ENCODE measurements at regions not wholly inside any gene's neighbourhood (a gene's known extent, or its start where the extent isn't known, plus 50 kb on each side); places are given as distances from the start of the nearest gene placed in this dataset.
A peak's percentile ranks its signal among the peaks of the same experiment; 100 is the strongest.
"Not testable (repeated sequence)": the region's sequence is repeated elsewhere in the genome, so short reads cannot be mapped to it uniquely, and the experiment has no call there.

DNA sequence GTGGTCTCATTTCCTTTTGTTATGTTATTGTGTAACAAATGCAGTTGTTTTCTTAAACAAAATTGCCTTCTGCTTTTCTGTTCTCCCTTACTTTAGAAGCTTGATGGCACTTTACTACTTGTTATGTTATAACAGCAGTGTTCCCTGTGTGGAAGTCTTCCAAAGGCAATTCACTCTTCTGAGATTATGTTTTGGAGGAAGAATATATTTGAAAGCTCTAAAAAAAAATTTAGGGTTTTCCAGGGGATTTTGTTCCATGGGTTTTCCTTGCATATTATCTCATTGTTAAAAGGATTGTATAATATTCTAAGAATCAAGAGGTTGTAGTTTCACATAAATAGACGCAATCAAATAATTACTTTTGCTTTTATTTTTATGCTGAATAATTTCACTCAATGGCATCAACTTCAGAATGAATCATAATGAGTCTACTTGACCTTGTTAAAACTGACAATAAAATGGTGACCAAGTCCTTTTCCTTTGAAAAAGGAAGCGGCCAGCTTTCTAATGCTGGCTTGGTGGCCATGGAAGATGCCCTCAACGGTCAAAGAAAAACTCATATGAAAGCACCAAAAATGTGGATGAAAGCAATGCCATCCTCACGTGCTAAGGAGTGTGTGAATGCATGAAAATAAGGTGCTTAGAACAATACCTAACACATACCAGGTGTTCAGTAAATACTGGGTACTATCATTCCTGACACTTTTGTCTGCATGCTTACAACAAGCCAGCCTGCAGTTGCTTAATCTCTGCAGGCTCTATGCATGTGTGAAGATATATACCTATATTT, 92.4 kb upstream of the KLF6 start:
- peak; percentile 17 for DNase-seq

DNA sequence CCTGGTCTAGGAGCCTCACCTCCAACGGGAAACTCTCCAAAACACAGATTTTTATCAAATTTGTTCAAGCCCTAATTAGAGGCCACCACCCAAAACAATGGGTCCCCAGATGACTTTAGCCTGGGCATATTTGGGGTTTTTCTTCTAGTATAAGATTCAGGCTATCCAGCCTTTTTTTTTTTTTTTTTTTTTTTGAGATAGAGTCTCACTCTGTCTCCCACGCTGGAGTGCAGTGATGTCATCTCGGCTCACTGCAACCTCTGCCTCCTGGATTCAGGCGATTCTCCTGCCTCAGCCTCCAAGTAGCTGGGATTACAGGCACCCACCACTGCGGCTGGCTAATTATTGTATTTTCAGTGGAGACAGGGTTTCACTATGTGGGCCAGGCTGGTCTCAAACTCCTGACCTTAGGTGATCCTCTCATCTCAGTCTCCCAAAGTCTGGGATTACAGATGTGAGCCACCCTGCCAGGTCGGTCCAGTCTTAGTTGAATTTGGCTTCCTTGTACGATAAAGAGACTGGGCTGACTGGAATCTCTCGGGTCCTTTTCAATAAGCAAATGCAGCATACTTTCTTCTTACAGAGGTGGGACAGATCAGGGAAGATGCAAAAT, 91.4 kb upstream of the KLF6 start:
- no peak for DNase-seq

DNA sequence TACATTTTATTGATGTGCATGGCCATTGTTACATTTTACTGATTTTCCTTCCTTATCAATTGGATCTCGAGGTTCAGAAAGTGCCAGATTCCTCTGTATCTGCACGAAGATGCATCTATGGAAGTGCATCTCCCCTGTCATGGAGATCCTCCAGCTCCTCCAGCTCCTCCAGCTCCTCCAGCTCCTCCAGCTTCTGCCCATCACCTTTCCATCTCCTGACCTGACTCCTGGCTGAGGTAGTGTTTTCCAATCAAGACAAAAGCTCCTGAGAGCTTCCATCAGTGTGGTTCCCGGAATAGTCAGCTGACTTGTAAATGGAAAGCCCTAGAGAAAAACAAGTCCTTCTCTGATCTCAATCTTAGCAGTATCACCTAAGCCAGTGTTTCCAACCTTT, 90.8 kb upstream of the KLF6 start:
- DNase-seq: no peak

DNA sequence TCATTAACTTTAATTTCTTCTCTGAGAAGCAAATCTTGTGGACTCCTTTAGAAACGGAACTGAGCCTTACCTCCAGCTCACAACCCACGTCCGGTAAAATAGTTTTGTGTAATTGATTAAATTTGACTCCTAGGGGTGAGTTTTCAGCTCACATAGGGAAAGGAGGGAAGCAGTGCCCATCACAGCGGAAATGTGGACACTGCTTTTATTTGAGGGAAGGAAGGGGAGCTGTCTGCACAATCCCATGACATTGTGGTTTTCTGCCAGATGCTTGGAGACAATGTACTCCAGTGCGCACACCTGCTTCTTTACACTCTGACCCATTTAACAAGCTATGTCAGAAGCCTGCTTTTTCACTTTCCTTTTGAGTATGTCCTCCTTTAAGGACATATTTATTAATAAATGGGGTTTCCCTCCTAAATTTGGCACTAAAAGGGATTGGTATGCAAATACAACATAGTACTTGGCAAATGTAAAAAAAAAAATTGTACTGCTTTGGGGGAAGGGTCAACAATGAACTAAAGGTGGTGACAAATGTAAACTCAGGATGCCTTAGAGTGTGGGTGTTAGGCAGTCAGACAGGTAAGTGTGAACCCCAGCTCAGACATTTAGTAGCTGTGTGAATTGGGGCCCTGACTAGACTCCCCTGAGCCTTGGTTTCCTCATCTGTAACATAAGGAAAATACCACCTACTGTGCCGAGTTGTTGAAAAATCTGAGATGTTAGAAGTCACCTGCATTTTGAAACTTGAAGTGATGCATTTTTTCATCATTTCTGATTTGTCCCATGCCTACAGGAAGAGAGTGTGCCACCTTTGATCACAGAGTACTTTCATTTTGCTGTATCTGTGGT, 90.2 kb upstream of the KLF6 start:
- no peak for DNase-seq

DNA sequence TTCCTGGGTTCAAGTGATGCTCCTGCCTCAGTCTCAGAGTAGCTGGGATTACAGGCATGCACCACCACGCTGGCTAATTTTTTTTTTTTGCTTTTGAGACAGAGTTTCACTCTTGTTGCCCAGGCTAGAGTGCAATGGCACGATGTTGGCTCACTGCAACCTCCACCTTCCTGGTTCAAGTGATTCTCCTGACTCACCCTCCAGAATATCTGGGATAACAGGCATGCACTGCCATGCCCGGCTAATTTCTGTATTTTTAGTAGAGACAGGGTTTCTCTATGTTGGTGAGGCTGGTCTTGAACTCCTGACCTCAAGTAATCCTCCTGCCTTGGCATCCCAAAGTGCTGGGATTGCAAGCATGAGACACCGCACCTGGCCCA, 89.6 kb upstream of the KLF6 start:
- DNase-seq: not testable (repeated sequence)

DNA sequence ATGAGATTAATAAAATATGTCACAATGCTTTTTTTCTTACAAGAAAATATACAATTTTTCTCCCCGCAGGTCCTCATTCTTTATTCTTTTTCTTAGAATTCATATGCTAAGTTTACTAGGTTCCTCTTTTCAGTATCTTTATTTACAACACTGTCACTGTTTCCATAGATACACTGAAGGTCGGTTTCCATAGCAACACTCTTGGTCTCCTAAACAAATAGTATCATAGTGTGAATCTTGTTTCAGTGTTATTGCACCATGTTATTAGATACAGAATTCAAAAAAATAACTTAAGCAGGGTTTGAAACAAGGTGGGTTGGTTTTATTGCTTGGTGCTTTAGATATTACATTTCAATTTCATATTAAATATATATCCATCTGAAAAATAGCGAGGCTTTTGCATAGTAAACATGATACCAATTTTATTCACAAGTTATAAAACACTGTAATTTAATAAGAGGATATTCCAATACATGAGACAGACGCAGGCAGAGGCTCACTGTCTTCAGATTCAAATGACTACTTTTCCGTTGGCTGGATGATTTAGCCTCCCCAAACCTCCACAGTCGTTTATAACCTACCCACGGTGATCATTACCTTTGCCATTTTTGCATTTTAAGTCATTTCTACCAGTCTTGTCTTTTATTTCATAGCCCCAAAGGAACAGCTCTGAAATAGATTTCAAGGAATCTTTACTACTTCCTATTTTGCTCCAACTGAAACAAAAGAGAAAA, 88.9 kb upstream of the KLF6 start:
- DNase-seq: peak; percentile 98

DNA sequence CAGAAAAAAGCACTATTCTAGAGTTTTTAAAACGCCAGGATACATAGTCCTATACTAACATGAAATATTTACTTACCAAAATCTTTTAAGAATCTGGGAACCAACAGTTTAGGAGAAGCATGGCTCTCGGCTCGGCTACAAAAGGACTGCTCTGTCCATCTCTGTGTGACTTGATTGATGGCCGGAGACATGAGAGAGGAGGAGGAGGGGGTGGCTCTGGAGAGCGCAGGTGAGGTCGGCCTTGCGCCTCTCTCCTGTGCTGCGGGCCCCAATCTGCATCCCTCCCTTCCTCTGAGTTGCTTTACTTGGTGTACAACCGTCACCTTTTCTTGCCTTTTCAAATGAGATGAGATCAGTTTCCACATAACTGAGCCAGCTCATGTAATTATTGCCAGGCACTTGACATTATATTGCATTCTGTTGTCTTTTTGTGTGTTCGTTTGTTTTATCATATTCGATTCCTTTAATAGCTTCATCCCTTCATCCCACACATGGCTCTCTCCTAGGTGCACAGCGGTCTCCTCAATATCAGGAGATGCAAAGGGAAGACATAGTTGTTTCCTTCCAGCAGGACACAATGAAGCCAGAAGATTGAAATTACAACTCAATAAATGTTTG, 87.8 kb upstream of the KLF6 start:
- DNase-seq: no peak

DNA sequence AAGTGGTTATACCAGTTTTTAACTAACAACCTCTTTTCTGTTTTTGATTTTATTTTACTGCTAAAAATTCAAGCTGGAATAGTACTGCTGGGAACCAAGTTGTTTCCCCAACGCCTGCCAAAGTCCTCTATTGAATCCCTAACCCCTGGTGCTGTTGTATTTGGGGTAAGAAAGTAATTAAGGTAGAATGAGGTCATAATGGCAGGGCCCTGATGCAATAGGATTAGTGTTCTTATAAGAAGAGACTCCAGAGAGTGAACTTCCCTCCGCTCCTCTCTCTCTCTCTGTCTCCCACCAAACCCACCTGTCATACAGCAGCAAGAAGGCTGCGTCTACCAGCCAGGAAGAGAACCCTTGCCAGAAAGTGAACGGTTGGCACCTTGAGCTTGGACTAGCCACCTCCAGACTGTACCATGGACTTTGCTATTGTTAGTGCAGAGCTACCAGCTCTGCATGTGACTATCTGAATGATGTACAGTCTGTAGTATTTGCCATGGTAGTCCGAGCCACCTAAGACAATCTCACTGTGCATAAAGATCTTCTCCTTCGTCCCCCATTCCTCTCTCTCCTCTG, 86.5 kb upstream of the KLF6 start:
- DNase-seq: no peak

DNA sequence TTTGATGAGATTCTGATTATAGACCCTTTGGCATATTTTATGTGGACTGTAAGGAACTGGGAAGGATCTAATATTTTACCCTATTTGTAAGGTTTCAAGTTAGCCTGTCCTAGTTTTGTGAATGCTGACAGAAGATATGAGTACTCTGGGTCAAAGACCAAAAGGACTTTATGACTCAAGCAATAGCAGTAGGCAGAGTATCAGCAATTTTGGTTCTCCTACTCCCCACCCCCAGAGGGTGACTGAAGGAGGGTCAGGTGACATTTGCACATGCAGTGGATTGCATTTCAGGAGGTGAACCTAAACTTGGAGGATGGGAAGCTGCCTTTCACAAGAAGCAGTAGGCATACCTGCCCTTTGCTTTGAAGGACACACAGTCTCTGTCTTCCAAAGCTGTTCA, 84.0 kb upstream of the KLF6 start:
- peak; percentile 33 for DNase-seq

DNA sequence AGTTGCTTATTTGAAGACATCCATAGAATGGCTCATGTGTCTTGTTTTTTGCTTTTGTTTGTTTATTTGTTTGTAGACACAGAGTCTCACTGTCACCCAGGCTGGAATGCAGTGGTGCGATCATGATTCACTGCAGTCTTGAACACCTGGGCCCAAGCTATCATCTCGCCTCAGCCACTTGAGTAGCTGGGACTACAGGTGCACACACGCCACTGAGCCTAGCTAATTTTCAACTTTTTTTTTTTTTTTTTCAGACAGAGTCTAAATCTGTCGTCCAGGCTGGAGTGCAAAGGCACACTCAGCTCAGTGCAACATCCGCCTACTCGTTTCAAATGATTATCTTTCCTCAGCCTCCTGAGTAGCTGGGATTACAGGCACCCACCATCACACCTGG, 83.3 kb upstream of the KLF6 start:
- no peak for DNase-seq

DNA sequence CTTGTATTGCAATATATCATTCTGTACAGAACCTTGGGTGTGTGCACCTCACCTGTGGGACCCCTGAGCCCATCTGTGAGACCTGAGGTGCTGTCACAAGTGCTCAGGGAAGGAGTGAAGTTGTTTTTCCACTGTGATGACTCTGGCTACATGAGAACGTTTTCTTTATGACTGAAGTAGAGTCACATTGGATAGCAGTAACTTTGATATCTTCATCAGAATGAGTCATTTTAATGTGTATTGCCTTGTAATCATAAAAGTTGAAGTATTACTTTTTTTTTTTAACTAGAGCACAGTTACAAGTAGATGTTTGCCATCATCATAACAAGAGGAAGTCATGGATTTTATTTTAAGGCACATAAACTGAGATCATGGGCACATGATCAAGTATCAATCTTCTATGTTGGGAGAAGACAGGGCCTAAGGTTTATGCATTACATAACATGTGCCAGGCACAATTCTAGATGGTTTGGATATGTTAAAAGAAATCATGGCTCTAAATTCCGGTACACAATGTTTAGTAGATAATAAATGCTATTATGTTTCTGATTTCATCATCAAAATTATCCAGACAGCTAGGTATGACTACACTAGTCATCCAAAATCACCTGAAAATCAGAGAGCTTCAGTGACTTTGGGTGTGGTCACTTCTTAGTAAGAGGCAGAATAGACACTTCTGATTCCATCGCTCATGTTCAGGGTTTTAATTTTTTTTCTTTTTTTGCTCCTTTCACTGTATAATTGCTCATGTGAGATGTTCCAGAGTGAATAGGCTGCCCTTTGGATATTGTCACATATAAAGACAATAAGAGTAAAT, 82.7 kb upstream of the KLF6 start:
- DNase-seq: peak; percentile 20

DNA sequence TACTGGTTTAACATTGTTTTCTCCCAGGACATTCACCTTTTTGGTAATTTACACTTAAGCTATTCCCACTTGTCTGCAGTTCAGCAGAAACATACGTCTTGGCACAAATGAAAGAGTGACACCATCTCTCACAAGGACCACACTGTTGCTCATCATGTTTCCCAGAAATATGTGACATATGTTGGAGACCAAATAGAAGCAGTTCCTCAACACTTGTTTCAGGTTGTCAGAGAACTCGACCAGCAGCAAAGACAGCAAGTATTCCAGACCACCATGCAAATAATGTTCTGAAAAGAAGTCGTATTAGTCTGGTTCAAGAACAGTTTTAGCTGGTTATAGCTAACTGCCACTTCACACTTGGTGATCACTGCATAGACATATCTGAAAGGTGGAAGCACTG, 81.3 kb upstream of the KLF6 start:
- no peak for DNase-seq

DNA sequence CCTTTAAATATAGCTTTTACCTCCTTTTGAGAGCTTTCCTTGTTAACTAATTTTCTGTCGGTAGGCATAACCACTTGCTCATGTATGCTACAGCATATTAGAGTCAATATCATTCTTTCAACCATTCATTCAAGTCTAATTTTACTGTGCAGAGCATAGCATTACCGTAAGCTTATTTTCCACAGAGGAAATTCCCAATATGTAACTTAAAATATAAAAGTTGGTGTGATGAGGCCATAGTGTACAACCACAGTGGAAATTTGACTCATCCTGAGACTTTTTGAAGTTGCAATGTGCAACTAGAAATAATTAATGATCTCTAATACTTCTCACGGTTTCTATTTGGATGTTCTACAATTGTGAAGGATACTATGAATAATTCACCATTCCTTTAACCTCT, 80.6 kb upstream of the KLF6 start:
- no peak for DNase-seq

DNA sequence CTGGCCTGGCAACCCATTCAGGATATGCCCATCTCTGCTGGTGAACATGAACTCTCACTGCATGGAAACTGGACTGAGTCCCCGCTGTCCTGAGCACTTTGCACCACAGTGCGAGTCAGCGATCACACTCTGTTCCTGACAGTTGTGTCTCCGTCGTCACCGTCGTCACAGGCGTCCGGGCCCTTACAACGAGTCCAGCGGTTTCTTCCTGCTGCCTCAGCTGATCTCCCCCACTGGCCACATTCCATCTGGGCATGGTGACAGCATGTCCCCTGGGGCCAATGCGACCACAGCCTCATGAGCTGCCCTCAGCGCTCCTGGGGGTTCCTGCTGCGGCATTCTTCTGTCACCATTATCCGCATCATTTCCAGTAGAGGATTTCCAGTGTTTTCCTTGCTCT, 76.8 kb upstream of the KLF6 start:
- no peak for DNase-seq

DNA sequence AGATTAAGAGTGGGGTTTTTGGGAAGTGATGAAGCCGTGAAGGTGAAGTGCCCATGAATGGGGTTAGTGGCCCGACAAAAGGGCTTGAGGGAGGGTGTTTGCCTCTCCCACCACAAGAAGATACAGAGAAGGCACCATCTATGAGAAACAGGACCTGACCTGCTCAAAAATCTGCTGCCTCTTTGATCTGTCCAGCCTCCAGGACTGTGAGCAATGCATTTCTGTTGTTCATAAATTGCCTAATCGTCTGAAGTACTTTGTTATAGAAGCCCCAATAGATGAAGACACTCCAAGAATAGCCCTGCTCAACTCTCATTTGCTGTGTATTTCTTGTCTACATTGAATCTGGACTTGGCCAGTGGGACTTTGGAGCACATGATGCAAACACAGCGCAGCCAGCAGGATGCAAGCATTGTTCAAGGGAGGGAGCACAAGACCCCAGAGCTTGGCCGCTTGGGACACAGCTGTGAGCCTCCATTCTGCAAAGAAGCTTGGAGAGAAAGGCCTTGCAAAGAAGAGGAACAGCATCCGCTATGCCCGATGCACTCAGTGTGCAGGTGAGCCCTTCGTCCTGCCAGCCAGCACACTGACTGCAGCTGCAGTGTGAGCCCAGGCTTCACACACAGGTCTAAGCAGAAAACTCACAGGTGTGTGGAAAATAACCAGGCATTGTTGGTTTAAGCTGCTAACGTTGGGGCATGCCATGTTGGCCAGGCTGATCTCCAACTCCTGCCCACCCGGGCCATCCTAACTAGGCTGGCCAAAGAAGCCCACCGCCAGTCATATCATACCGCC, 73.2 kb upstream of the KLF6 start:
- no peak for DNase-seq

DNA sequence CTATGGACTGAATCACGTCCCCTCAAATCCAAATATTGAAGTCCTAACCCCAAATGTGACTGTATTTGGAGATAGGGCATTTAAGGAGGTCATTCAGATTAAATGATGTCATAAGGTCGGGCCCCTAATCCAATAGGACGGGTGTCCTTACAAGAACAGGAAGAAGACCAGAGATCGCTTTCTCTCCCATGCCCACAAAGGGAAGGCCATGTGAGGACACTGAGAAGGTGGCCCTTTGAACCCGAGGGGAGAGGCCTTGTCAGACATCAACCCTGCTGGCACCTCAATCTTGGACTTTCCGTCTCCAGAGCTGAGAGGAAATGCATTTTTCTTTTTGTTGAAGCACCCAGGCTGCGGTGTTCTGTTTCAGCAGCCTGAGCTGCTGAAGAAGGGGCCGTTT, 72.3 kb upstream of the KLF6 start:
- no peak for DNase-seq

DNA sequence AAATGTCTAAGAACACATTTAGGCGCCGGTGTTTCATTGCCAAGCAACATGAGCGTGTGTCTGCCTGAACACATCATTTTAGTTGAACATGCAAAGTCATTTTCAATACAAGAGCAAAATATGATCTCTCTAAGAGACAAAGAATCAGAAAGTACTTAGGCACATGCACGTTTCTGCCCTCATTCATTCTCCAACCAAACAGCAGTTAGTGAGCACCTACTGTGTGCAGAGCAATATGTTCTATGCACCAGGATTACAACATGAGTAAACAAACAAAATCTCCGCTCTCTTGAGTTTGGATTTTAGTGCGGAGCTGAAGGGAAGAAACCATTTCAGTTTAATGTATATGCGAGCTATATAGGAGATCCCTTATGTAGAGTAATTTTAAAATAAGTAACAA, 71.6 kb upstream of the KLF6 start:
- no peak for DNase-seq

DNA sequence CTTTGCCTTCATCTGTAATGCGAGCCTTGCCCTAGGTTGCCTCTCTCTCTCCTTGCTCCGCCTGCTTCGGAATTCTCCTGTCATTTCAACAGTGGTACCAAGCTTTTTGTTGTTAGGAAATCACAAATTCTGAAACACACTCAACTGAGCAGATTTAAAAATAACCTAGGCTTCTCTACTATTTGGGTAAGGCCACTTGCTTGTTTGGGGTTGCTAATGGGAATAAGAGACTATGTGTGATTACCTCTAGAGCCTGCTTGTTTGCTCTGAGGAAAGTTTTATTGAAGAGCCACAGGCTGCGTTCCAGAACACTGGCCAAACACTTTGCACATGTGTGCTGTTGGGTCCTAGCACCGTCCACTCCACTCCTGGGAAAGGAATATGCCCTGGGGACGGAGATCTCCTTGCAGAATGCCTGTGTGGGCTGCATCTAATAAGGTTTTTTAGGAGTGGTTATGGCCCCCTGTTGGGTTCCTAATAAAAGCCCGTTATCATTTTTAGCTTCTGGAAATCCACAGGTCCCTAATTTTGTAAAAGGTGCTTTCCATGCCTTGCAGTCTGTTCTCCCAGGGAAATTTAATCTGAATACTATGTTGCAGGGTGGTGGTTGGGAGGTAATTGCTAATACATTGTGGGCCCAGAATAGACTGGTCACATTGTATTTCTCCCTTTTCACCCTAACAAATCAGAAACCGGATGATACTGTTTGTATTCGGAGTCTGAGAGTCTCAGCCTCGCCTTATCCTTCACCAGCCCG, 68.7 kb upstream of the KLF6 start:
- DNase-seq: no peak

DNA sequence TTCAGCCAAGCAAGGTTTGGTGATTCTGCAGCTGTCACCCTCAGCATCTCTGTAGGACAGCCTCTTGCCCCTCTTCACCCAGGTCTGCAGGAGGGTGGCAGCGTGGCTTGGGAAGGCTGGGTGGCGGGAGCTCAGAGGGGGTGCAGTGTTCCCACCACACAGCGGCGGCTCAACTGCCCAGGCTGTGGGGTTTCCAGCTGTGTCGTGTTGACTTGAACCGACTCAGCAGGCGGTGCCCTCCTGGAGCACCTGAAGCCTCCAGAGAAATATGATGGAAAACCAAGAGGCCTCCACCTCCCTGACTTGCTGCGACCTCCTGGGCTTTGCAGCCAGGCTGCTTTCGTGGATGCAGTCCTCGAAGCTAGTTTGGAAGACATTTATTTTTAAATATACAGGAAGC, 68.0 kb upstream of the KLF6 start:
- DNase-seq: no peak

Data from OCI-M1 (cell line).